Stimulated activated CD8-positive, alpha-beta memory T cell treated with anti-CD3 and anti-CD28 coated beads, Interleukin-4, amount 100 ng/mL, for 48 hours (primary cell): ENCODE measurements at regions not wholly inside any gene's neighbourhood (a gene's known extent, or its start where the extent isn't known, plus 50 kb on each side); places are given as distances from the start of the nearest gene placed in this dataset.
"Not testable (repeated sequence)": the region's sequence is repeated elsewhere in the genome, so short reads cannot be mapped to it uniquely, and the experiment has no call there.

Experiments
- DNase-seq: peaks from one replicate; pipeline ENCODE4 v3.0.0-alpha.2; 2020

- no peak for DNase-seq
Measured at GRCh38 chr12:5328669-5329517, 103.0 kb upstream of the NTF3 start.

GRCh38 chr12:5332551-5332950 is 99.4 kb upstream of the NTF3 start:
- no peak for DNase-seq

GRCh38 chr12:5333096-5333495 is 98.8 kb upstream of the NTF3 start:
- DNase-seq: no peak

GRCh38 chr12:5335069-5335468 is 96.8 kb upstream of the NTF3 start:
- DNase-seq: no peak

- not testable (repeated sequence) for DNase-seq
Measured at GRCh38 chr12:5341086-5341485, 90.8 kb upstream of the NTF3 start.

GRCh38 chr12:5343711-5344110 is 88.2 kb upstream of the NTF3 start:
- no peak for DNase-seq

- DNase-seq: no peak
Measured at GRCh38 chr12:5344131-5344530, 87.8 kb upstream of the NTF3 start.

- no peak for DNase-seq
Measured at GRCh38 chr12:5345534-5345933, 86.4 kb upstream of the NTF3 start.

- DNase-seq: no peak
Measured at GRCh38 chr12:5348057-5348456, 83.9 kb upstream of the NTF3 start.

- DNase-seq: no peak
Measured at GRCh38 chr12:5348491-5348890, 83.4 kb upstream of the NTF3 start.

GRCh38 chr12:5364036-5364770 is 67.7 kb upstream of the NTF3 start:
- DNase-seq: no peak

- DNase-seq: no peak
Measured at GRCh38 chr12:5369298-5369697, 62.6 kb upstream of the NTF3 start.

- no peak for DNase-seq
Measured at GRCh38 chr12:5371631-5372030, 60.3 kb upstream of the NTF3 start.

GRCh38 chr12:5374713-5375112 is 57.2 kb upstream of the NTF3 start:
- DNase-seq: no peak

- no peak for DNase-seq
Measured at GRCh38 chr12:5375547-5376295, 56.2 kb upstream of the NTF3 start.

GRCh38 chr12:5376591-5377207 is 55.2 kb upstream of the NTF3 start:
- no peak for DNase-seq

GRCh38 chr12:5377997-5378592 is 53.8 kb upstream of the NTF3 start:
- DNase-seq: no peak

GRCh38 chr12:5379749-5380496 is 52.0 kb upstream of the NTF3 start:
- no peak for DNase-seq
